A549 (cell line): ENCODE measurements at regions not wholly inside any gene's neighbourhood (a gene's known extent, or its start where the extent isn't known, plus 50 kb on each side); places are given as distances from the start of the nearest gene placed in this dataset.
"Not testable (repeated sequence)": the region's sequence is repeated elsewhere in the genome, so short reads cannot be mapped to it uniquely, and the experiment has no call there.

Source experiments
- ATAC-seq, 2 experiments: fragments of 200-7000 bp in 1 of 2; fragments of >200 bp in 1 of 2; cut with Nextera tagmentation in 1 of 2; cut with Tn5 transposase in 1 of 2; 3 replicates each; pipeline versions ENCODE4 v1.8.0 to v1.9.1; 2018 to 2020; ENCODE audit warnings: mild to moderate bottlenecking in 1 of 2, moderate library complexity in 1 of 2
- CTCF ChIA-PET: fragments of 300-600 bp; sonication (Branson Sonifier 250); formaldehyde crosslinking; extraction: SDS; loops from one replicate; lab custom pipeline; 2021; ENCODE audit warnings: antibody characterized with exemption, inconsistent platforms; lab: Yijun Ruan, JAX
- POLR2A ChIA-PET: fragments of 350-600 bp; formaldehyde crosslinking; extraction: SDS; loops from one replicate; lab custom pipeline; 2021; ENCODE audit warnings: antibody characterized with exemption, inconsistent platforms; lab: Yijun Ruan, JAX
- DNase-seq, 2 experiments: peaks; one replicate each; pipeline versions ENCODE4 v3.0.0 to v3.0.0-alpha.2; 2011 to 2016; ENCODE audit warnings: low read depth in 1 of 2, low spot score in 1 of 2
- FAIRE-seq: peaks from 2 replicates; lab custom pipeline; 2011; peaks lifted over from hg19 to GRCh38; lab: Jason Lieb, UNC
- H3K27ac ChIP-seq, 2 experiments: fragments of >200 bp; sonication (Bioruptor Twin); formaldehyde crosslinking; 3 replicates each; pipeline ENCODE4 v1.5.1; 2016 to 2017
- H3K4me1 ChIP-seq: fragments of >200 bp; sonication (Bioruptor Twin); formaldehyde crosslinking; 3 replicates; pipeline ENCODE4 v1.6.1; 2016
- H3K4me2 ChIP-seq: fragments of >200 bp; sonication (Bioruptor Twin); formaldehyde crosslinking; 3 replicates; pipeline ENCODE4 v1.6.1; 2016
- H3K4me3 ChIP-seq: fragments of >200 bp; sonication (Bioruptor Twin); formaldehyde crosslinking; 3 replicates; pipeline ENCODE4 v1.5.1; 2016
- H3K9me3 ChIP-seq: fragments of >200 bp; sonication (Bioruptor Twin); formaldehyde crosslinking; 3 replicates; pipeline ENCODE4 v1.6.1; 2016
- CBX8 ChIP-seq: fragments of 200-600 bp; sonication (generic); IDR thresholded peaks from 2 replicates; pipeline ENCODE4 v1.6.1; 2016
- CHD2 ChIP-seq: fragments of 150-350 bp; IDR thresholded peaks from 2 replicates; pipeline ENCODE4 v1.6.1; 2014; ENCODE audit warnings: low read length; ENCODE audit not compliant: partially characterized antibody
- EP300 ChIP-seq, 2 experiments: fragments of >200 bp; sonication (Bioruptor Twin); formaldehyde crosslinking; IDR thresholded peaks; 2 replicates in 1 of 2; 3 replicates in 1 of 2; pipeline ENCODE4 v1.6.1; 2016 to 2017
- FOSB ChIP-seq: fragments of 250-450 bp; sonication (Bioruptor Pico); IDR thresholded peaks from 2 replicates; pipeline ENCODE4 v1.5.0; 2020; ENCODE audit warnings: mild to moderate bottlenecking, moderate library complexity
- HES2 ChIP-seq: fragments of >200 bp; sonication (Bioruptor Twin); formaldehyde crosslinking; IDR thresholded peaks from 2 replicates; pipeline ENCODE4 v1.6.1; 2016
- HEYL ChIP-seq: fragments of 250-450 bp; sonication (Bioruptor Pico); IDR thresholded peaks from 2 replicates; pipeline ENCODE4 v1.8.0; 2021; ENCODE audit warnings: mild to moderate bottlenecking, moderate library complexity
- HOXA7 ChIP-seq: fragments of 250-450 bp; sonication (Bioruptor Pico); IDR thresholded peaks from 2 replicates; pipeline ENCODE4 v1.5.0; 2020; ENCODE audit warnings: mild to moderate bottlenecking, moderate library complexity
- JUN ChIP-seq, 2 experiments: fragments of >200 bp; sonication (Bioruptor Twin); formaldehyde crosslinking; IDR thresholded peaks; 2 replicates in 1 of 2; 3 replicates in 1 of 2; pipeline ENCODE4 v1.6.1; 2016 to 2017
- KDM5A ChIP-seq: fragments of 200-600 bp; sonication (generic); IDR thresholded peaks from 2 replicates; pipeline ENCODE4 v1.6.1; 2016; ENCODE audit warnings: antibody characterized with exemption, mild to moderate bottlenecking
- NFE2L2 ChIP-seq: fragments of 150-350 bp; conservative IDR thresholded peaks from 2 replicates; pipeline ENCODE4 v1.6.1; 2014; ENCODE audit warnings: low read length
- NR3C1 ChIP-seq: fragments of >200 bp; sonication (Bioruptor Twin); formaldehyde crosslinking; IDR thresholded peaks from 3 replicates; pipeline ENCODE4 v1.6.1; 2017
- RAD21 ChIP-seq, 2 experiments: fragments of >200 bp in 1 of 2; sonication (Bioruptor Twin) in 1 of 2; formaldehyde crosslinking in 1 of 2; IDR thresholded peaks in 1 of 2; conservative IDR thresholded peaks in 1 of 2; 2 replicates in 1 of 2; 3 replicates in 1 of 2; pipeline ENCODE4 v1.6.1; 2012 to 2018; ENCODE audit warnings: inconsistent platforms in 1 of 2
- RCOR1 ChIP-seq: fragments of 150-350 bp; IDR thresholded peaks from 2 replicates; pipeline ENCODE4 v1.6.1; 2014; ENCODE audit warnings: antibody characterized with exemption, low read length, low read depth
- RFX5 ChIP-seq: fragments of 450-650 bp; IDR thresholded peaks from 2 replicates; pipeline ENCODE4 v1.7.1; 2014; ENCODE audit warnings: antibody characterized with exemption, mild to moderate bottlenecking, moderate library complexity
- SMC3 ChIP-seq: fragments of >200 bp; sonication (Bioruptor Twin); formaldehyde crosslinking; IDR thresholded peaks from 3 replicates; pipeline ENCODE4 v1.6.1; 2018; ENCODE audit warnings: inconsistent platforms
- ZC3H11A ChIP-seq: fragments of 450-650 bp; IDR thresholded peaks from 2 replicates; pipeline ENCODE4 v1.6.1; 2014; ENCODE audit warnings: antibody characterized with exemption, mild to moderate bottlenecking
- WGBS: methylation state at CpG from one replicate; pipeline ENCODE4 v1.1.6; 2017; ENCODE audit errors: missing lambda C conversion rate; 5-methylcytosine and 5-hydroxymethylcytosine counted together
- TF ChIP-seq, protein P1 (sequence below): fragments of 250-450 bp; sonication (Bioruptor Pico); IDR thresholded peaks from 2 replicates; pipeline ENCODE4 v1.5.0; 2020; ENCODE audit warnings: low read depth, mild to moderate bottlenecking, moderate library complexity
- TF ChIP-seq, protein P2 (sequence below): fragments of >200 bp; sonication (Bioruptor Twin); formaldehyde crosslinking; IDR thresholded peaks from 3 replicates; pipeline ENCODE4 v1.5.1; 2016
- TF ChIP-seq, protein P3 (sequence below): fragments of >200 bp; sonication (Bioruptor Twin); formaldehyde crosslinking; IDR thresholded peaks from 3 replicates; pipeline ENCODE4 v1.6.1; 2016
- TF ChIP-seq, protein P4 (sequence below): fragments of 200-600 bp; sonication (generic); IDR thresholded peaks from 2 replicates; pipeline ENCODE4 v1.6.1; 2016; ENCODE audit warnings: antibody characterized with exemption, mild to moderate bottlenecking, moderate library complexity

DNA sequence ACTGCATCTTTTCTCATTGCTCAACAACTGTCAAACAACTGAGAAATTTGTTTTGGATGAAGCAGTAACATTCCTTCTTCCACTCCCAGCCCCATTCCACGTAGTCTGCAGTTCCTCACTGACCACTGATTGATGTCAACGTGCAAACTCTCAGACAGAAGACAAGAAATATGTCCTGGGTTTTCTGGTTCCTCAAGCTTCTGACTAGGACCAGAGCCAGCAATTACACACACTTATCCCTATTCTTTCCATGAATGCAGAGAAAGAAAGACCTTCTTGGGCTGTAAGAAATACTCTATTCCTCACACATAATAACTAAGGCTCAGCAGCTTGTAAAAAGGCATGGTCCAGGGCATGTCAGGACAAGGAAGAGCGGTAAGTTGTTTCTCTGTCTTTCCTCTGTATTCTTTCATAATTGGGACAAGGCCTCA is 790.1 kb upstream of the SLC35B3 start:
- Histone ChIP-seq H3K27ac (no peak overlapping the region), H3K4me1 (no peaks in the 10 kb centered on the region), H3K4me2 (no peak overlapping the region), H3K4me3 (no peak overlapping the region)
- TF ChIP-seq, protein P1, sequence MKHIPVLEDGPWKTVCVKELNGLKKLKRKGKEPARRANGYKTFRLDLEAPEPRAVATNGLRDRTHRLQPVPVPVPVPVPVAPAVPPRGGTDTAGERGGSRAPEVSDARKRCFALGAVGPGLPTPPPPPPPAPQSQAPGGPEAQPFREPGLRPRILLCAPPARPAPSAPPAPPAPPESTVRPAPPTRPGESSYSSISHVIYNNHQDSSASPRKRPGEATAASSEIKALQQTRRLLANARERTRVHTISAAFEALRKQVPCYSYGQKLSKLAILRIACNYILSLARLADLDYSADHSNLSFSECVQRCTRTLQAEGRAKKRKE (CRISPR knock-in tag): no peak
- TF ChIP-seq HES2 (no peak), HEYL (no peak), HOXA7 (no peak), KDM5A (no peak), RAD21 (conservative IDR thresholded peaks at IDR 0.05 in 1 of 2, IDR thresholded peaks at IDR 0.05 in 1 of 2) (no peak), NFE2L2 (no peak), RFX5 (no peak), ZC3H11A (no peak), RCOR1 (no peak), NR3C1 (no peak), CHD2 (no peak), SMC3 (no peak)
- TF ChIP-seq, protein P2, sequence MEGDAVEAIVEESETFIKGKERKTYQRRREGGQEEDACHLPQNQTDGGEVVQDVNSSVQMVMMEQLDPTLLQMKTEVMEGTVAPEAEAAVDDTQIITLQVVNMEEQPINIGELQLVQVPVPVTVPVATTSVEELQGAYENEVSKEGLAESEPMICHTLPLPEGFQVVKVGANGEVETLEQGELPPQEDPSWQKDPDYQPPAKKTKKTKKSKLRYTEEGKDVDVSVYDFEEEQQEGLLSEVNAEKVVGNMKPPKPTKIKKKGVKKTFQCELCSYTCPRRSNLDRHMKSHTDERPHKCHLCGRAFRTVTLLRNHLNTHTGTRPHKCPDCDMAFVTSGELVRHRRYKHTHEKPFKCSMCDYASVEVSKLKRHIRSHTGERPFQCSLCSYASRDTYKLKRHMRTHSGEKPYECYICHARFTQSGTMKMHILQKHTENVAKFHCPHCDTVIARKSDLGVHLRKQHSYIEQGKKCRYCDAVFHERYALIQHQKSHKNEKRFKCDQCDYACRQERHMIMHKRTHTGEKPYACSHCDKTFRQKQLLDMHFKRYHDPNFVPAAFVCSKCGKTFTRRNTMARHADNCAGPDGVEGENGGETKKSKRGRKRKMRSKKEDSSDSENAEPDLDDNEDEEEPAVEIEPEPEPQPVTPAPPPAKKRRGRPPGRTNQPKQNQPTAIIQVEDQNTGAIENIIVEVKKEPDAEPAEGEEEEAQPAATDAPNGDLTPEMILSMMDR: no peak
- TF ChIP-seq, protein P3, sequence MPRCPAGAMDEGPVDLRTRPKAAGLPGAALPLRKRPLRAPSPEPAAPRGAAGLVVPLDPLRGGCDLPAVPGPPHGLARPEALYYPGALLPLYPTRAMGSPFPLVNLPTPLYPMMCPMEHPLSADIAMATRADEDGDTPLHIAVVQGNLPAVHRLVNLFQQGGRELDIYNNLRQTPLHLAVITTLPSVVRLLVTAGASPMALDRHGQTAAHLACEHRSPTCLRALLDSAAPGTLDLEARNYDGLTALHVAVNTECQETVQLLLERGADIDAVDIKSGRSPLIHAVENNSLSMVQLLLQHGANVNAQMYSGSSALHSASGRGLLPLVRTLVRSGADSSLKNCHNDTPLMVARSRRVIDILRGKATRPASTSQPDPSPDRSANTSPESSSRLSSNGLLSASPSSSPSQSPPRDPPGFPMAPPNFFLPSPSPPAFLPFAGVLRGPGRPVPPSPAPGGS: no peak
- TF ChIP-seq, protein P4, sequence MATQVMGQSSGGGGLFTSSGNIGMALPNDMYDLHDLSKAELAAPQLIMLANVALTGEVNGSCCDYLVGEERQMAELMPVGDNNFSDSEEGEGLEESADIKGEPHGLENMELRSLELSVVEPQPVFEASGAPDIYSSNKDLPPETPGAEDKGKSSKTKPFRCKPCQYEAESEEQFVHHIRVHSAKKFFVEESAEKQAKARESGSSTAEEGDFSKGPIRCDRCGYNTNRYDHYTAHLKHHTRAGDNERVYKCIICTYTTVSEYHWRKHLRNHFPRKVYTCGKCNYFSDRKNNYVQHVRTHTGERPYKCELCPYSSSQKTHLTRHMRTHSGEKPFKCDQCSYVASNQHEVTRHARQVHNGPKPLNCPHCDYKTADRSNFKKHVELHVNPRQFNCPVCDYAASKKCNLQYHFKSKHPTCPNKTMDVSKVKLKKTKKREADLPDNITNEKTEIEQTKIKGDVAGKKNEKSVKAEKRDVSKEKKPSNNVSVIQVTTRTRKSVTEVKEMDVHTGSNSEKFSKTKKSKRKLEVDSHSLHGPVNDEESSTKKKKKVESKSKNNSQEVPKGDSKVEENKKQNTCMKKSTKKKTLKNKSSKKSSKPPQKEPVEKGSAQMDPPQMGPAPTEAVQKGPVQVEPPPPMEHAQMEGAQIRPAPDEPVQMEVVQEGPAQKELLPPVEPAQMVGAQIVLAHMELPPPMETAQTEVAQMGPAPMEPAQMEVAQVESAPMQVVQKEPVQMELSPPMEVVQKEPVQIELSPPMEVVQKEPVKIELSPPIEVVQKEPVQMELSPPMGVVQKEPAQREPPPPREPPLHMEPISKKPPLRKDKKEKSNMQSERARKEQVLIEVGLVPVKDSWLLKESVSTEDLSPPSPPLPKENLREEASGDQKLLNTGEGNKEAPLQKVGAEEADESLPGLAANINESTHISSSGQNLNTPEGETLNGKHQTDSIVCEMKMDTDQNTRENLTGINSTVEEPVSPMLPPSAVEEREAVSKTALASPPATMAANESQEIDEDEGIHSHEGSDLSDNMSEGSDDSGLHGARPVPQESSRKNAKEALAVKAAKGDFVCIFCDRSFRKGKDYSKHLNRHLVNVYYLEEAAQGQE: no peak
- TF ChIP-seq, all 56 proteins: peak for 0
- ChIA-PET POLR2A (no interaction called here), CTCF (no interaction called here)
- no peak for DNase-seq
- FAIRE-seq: no peak
- H3K9me3 ChIP-seq: no peaks in the 10 kb centered on the region
- WGBS: 21% methylated on average over 3 of the region's 3 CpGs
- no peak for ATAC-seq

- CTCF ChIA-PET: no interaction called here
- WGBS: 60% methylated on average over 1 of the region's 1 CpG
- no peak for DNase-seq
These were observed 789.2 kb upstream of the SLC35B3 start for GRCh38 chr6:9224539-9224938.

GRCh38 chr6:9213717-9214116 is 778.4 kb upstream of the SLC35B3 start:
- H3K4me3 ChIP-seq, H3K4me1 ChIP-seq, ATAC-seq, FAIRE-seq, DNase-seq, H3K9me3 ChIP-seq, H3K27ac ChIP-seq, POLR2A ChIA-PET, CTCF ChIA-PET: not testable (repeated sequence)
- 0 out of 3 replicates have a peak overlapping the region, but pooled peaks have one; percentile 19 for H3K4me2 ChIP-seq
- 17% methylated on average over 2 of the region's 8 CpGs for WGBS

More at GRCh38 chr6:9224539-9224938, 789.2 kb upstream of the SLC35B3 start:
- FAIRE-seq: no peak
- Histone ChIP-seq H3K27ac (no peak overlapping the region), H3K4me1 (no peaks in the 10 kb centered on the region), H3K4me2 (no peak overlapping the region), H3K9me3 (no peaks in the 10 kb centered on the region), H3K4me3 (no peak overlapping the region)
- ATAC-seq: no peak
- TF ChIP-seq, protein P4: no peak
- no peak for TF ChIP-seq EP300 (IDR thresholded peaks at IDR 0.05)
- TF ChIP-seq JUN (IDR thresholded peaks at IDR 0.05): no peak
- TF ChIP-seq ZC3H11A: no peak
- no peak for TF ChIP-seq RAD21 (conservative IDR thresholded peaks at IDR 0.05 in 1 of 2, IDR thresholded peaks at IDR 0.05 in 1 of 2)
- no peak for TF ChIP-seq CBX8
- TF ChIP-seq HES2: no peak
- no peak for TF ChIP-seq FOSB (CRISPR knock-in tag)
- no peak for TF ChIP-seq RFX5
- TF ChIP-seq NR3C1: no peak
- POLR2A ChIA-PET: no interaction called here
